ACC112 (cell line): ENCODE measurements at regions not wholly inside any gene's neighbourhood (a gene's known extent, or its start where the extent isn't known, plus 50 kb on each side); places are given as distances from the start of the nearest gene placed in this dataset.
"Not testable (repeated sequence)": the region's sequence is repeated elsewhere in the genome, so short reads cannot be mapped to it uniquely, and the experiment has no call there.

Experiments
- H2AFZ ChIP-seq: fragments of 200-600 bp; sonication (generic); one replicate; pipeline ENCODE4 v1.6.0; 2017; ENCODE audit warnings: antibody characterized with exemption, low read length; ENCODE audit not compliant: unreplicated experiment
- H3K27ac ChIP-seq: fragments of 200-600 bp; sonication (generic); 2 replicates; pipeline ENCODE4 v1.5.1; 2014; ENCODE audit warnings: low read depth, mild to moderate bottlenecking, antibody characterized with exemption, low read length, moderate library complexity
- H3K27me3 ChIP-seq: fragments of 200-600 bp; sonication (generic); 2 replicates; pipeline ENCODE4 v1.6.1; 2014; ENCODE audit warnings: mild to moderate bottlenecking, antibody characterized with exemption, low read length, moderate library complexity, mixed read lengths; ENCODE audit not compliant: insufficient read depth
- H3K36me3 ChIP-seq: fragments of 200-600 bp; sonication (generic); 2 replicates; pipeline ENCODE4 v1.6.1; 2016; ENCODE audit warnings: mild to moderate bottlenecking, antibody characterized with exemption, low read length, moderate library complexity, mixed read lengths; ENCODE audit not compliant: insufficient read depth
- H3K4me1 ChIP-seq: fragments of 200-600 bp; sonication (generic); one replicate; pipeline ENCODE4 v1.6.1; 2016; ENCODE audit warnings: low read length, mixed read lengths; ENCODE audit not compliant: insufficient read depth, unreplicated experiment, control insufficient read depth
- H3K4me3 ChIP-seq: fragments of 200-600 bp; sonication (generic); 2 replicates; pipeline ENCODE4 v1.5.1; 2014; ENCODE audit warnings: mild to moderate bottlenecking, low read depth, low read length
- H3K79me2 ChIP-seq: fragments of 200-600 bp; sonication (generic); one replicate; pipeline ENCODE4 v1.6.0; 2016; ENCODE audit warnings: low read length; ENCODE audit not compliant: control insufficient read depth, unreplicated experiment, insufficient read depth

DNA sequence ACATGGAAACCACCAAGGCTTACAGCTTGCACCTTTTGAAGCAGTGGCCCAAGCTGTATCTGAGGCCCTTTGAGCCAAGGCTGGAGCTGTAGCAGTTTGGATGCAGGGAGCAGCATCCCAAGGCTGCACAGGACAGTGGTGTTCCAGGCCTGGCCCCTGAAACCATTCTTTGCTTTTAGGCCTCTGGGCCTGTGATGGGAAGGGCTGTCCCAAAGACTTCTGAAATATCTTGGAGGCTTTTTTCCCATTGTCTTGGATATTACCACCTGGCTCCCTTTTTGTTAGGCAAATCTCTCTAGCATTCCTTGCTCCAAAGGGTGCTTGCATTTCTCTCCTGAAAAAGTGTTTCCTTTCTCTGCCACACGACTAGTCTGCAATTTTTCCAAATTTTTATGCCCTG is 302.8 kb upstream of the MDFIC2 start:
- peaks cover 43% of the 10 kb centered on the region for H3K27me3 ChIP-seq
- H3K4me1 ChIP-seq = no peaks in the 10 kb centered on the region
- H3K4me3 ChIP-seq = no peak overlapping the region
- H3K36me3 ChIP-seq = no peaks in the 10 kb centered on the region
- H3K27ac ChIP-seq = no peak overlapping the region
- no peak overlapping the region for H2AFZ ChIP-seq
- H3K79me2 ChIP-seq = no peaks in the 10 kb centered on the region

DNA sequence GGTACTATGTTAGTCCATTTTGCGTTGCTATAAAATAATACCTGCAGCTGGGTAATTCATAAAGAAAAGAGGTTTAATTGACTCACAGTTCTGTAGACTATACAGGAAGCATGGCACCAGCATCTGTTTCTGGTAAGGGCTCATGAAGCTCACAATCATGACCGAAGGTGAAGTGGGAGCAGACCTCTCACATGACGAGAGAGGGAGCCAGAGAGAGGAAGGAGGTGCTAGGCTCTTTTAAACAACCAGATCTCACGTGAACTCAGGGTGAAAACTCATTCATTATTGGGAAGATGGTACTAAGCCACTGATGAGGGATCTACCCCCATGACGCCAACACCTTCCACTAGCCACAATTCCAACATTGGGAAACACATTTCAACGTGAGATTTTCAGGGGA is 301.7 kb upstream of the MDFIC2 start:
- H3K79me2 ChIP-seq = no peaks in the 10 kb centered on the region
- H3K4me3 ChIP-seq = no peak overlapping the region
- H3K27me3 ChIP-seq = peaks cover 40% of the 10 kb centered on the region
- H3K4me1 ChIP-seq = no peaks in the 10 kb centered on the region
- H3K27ac ChIP-seq = no peak overlapping the region
- no peak overlapping the region for H2AFZ ChIP-seq
- H3K36me3 ChIP-seq = no peaks in the 10 kb centered on the region

DNA sequence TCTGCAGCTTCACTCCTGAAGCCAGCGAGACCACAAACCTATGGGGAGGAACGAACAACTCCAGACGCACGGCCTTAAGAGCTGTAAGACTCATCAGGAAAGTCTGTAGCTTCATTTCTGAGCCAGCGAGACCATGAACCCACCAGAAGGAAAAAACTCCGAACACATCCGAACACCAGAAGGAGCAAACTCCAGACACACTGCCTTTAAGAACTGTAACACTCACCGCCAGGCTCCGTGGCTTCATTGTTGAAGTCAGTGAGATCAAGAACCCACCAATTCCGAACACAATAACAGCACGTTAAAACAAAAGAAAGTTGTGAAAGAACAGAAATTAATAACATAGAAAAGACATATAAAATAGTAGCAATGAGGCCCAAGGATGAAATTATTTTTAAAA is 300.5 kb upstream of the MDFIC2 start:
- H3K36me3 ChIP-seq = no peaks in the 10 kb centered on the region
- no peak overlapping the region for H3K27ac ChIP-seq
- no peaks in the 10 kb centered on the region for H3K4me1 ChIP-seq
- H3K79me2 ChIP-seq = no peaks in the 10 kb centered on the region
- H2AFZ ChIP-seq = no peak overlapping the region
- no peak overlapping the region for H3K4me3 ChIP-seq
- H3K27me3 ChIP-seq = peaks cover 28% of the 10 kb centered on the region

DNA sequence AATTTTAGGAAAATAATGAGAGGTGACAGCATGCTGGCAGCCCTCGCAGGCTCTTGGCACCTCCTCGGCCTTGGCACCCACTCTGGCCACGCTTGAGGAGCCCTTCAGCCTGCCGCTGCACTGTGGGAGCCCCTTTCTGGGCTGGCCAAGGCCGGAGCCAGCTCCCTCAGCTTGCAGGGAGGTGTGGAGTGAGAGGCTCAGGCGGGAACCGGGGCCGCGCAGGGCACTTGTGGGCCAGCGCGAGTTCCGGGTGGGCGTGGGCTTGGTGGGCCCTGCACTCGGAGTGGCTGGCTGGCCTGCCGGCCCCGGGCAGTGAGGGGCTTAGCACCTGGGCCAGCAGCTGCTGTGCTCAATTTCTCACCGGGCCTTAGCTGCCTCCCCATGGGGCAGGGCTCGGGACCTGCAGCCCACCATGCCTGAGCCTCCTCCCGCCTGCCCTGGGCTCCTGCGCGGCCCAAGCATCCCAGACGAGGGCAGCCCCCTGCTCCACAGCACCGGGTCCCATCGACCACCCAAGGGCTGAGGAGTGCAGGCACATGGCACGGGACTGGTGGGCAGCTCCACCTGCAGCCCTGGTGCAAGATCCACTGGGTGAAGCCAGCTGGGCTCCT is 299.3 kb upstream of the MDFIC2 start:
- not testable (repeated sequence) for H3K36me3 ChIP-seq, H3K4me3 ChIP-seq, H2AFZ ChIP-seq, H3K4me1 ChIP-seq, H3K79me2 ChIP-seq, H3K27ac ChIP-seq
- H3K27me3 ChIP-seq = peaks cover 34% of the 10 kb centered on the region

DNA sequence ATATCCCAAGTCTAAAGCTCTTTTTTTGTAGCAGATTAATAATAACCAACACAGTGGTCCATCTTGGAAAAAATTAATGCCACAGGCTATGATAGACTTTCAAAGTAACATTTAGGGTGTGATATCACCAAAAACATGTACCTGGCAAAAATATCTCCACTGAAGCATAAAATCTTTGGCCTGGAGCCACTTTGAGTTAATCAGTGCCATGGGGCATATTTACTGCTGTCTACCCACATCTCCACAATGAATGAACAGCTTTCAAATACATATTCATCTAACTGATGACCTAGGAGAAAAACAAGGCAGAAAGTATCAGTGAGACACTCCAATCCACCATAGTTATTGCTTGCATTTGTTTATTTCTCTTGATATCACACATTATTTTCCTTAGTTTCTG is 296.0 kb upstream of the MDFIC2 start:
- Histone ChIP-seq H3K36me3 (no peaks in the 10 kb centered on the region), H2AFZ (no peak overlapping the region), H3K27me3 (peaks cover 41% of the 10 kb centered on the region), H3K4me1 (no peaks in the 10 kb centered on the region), H3K27ac (no peak overlapping the region), H3K79me2 (no peaks in the 10 kb centered on the region), H3K4me3 (no peak overlapping the region)

DNA sequence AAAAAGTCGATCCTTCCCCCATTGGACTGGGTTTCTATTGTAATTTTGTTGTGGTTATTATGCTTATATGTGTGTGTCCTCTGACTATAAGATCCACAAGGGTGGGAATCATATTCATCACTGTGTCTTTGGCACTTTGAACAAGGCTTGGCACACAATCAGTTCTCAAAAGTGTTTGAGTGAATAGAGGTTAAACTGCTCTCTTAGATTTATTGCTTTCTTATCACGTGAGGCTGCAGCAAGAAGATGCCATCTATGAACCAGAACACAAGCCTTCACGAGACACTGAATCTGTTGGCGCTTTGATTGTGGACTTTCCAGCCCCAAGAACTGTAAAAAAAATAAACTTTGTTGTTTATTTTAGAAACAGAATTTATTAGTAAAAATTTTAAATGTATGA is 295.0 kb upstream of the MDFIC2 start:
- peaks cover 49% of the 10 kb centered on the region for H3K27me3 ChIP-seq
- no peaks in the 10 kb centered on the region for H3K4me1 ChIP-seq
- H2AFZ ChIP-seq = no peak overlapping the region
- H3K27ac ChIP-seq = no peak overlapping the region
- no peaks in the 10 kb centered on the region for H3K36me3 ChIP-seq
- H3K79me2 ChIP-seq = no peaks in the 10 kb centered on the region
- no peak overlapping the region for H3K4me3 ChIP-seq

DNA sequence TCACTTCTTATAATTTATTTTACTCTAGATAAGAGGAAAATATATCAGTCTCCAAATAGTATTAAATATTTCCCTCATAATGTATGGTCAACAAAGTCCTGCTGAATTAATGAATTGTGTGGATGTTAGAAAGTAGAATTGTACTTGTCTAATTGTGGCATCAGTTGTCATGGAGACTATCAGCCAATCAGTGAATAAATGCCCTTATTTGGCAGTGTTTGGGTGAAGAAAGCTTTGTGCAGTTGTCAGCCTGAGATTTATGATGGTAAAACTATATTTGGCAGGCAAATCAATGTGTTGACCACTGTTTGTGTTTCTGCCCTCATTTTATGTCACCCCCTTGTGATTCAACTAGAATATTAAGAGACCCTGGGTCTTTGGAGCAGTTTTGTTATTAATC is 293.6 kb upstream of the MDFIC2 start:
- H3K79me2 ChIP-seq = no peaks in the 10 kb centered on the region
- H3K4me3 ChIP-seq = no peak overlapping the region
- no peaks in the 10 kb centered on the region for H3K36me3 ChIP-seq
- H3K4me1 ChIP-seq = no peaks in the 10 kb centered on the region
- no peak overlapping the region for H3K27ac ChIP-seq
- H3K27me3 ChIP-seq = peaks cover 54% of the 10 kb centered on the region
- H2AFZ ChIP-seq = no peak overlapping the region

DNA sequence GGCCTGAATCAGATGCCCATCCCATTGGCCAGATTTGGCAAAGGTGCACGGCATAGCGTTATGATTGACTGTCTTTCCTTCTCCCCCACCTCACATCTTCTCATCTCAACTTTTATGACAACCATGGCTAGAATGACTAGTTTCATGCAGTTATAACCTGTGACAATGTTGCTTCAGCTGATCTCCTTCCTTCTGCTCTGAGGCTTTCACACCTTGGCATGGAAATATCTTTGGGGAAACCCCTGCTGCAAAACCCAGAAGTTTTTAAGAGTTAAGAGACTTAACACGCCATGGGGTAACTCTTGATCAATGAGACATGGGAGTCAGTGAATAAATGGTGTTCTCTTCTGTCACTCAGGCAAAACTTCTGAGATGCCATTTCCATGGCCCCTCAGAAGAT is 290.7 kb upstream of the MDFIC2 start:
- Histone ChIP-seq H2AFZ (no peak overlapping the region), H3K4me1 (no peaks in the 10 kb centered on the region), H3K27me3 (peaks cover 59% of the 10 kb centered on the region), H3K4me3 (no peak overlapping the region), H3K27ac (no peak overlapping the region), H3K36me3 (no peaks in the 10 kb centered on the region), H3K79me2 (no peaks in the 10 kb centered on the region)

DNA sequence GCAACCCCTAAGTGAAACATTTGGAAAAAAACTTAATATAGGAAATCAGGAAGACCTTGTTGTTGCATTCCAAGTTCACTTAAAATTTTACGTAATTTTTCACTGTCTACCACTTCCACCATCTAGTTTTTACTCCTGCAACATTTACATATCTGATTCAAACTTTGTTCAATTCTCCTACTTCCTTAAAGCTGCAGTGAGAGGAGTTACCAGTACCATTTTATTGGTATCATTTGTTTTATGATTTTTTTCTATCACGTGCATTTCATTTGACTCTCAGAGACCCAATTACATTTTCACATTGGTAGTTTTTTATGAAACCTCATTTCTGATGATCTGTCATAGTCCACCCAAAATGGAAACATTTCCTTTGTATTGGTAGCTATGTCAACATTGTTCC is 284.9 kb upstream of the MDFIC2 start:
- no peaks in the 10 kb centered on the region for H3K79me2 ChIP-seq
- H3K4me3 ChIP-seq = no peak overlapping the region
- no peaks in the 10 kb centered on the region for H3K4me1 ChIP-seq
- no peaks in the 10 kb centered on the region for H3K36me3 ChIP-seq
- no peak overlapping the region for H3K27ac ChIP-seq
- H3K27me3 ChIP-seq = peaks cover 55% of the 10 kb centered on the region
- H2AFZ ChIP-seq = no peak overlapping the region

DNA sequence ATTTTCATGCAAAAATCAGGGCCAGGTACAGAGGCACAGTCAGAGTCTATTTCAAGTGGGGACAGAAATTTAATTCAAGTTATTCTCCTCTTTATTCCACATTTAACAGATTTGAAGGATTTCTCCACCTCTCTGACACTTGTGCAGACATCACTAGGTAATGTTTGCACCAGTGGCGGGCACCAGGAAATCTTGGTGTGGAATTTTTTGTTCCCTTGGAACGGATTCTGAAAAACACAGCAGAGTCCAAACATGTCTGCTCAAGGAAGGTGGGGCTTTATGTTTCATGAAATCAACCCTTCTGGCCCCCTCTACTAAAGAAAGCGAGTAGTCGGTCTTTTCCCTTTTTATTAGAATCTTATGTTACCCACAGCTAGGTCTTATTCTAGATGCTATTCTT is 271.2 kb upstream of the MDFIC2 start:
- Histone ChIP-seq H3K27me3 (peaks cover 57% of the 10 kb centered on the region), H3K4me1 (no peaks in the 10 kb centered on the region), H2AFZ (no peak overlapping the region), H3K79me2 (no peaks in the 10 kb centered on the region), H3K36me3 (no peaks in the 10 kb centered on the region), H3K27ac (no peak overlapping the region), H3K4me3 (no peak overlapping the region)

DNA sequence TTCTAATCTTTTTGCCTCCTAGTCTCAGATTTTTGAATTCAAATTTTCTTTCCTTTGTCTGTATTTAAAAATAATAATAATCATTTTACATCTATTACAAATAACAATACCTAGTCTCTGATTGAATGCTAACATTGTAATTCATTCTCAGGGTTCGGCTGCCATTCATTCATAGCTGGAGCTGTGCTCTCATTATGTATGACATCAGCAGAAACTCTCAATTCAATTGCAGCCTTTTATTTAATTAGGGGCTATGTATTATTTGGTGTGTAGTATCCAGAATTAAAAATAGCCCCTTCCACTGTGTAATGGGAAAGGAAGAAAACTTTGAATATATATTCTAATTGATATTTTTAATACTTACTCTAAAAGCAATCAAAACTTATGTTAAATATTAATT is 270.4 kb upstream of the MDFIC2 start:
- Histone ChIP-seq H3K4me1 (no peaks in the 10 kb centered on the region), H3K27ac (no peak overlapping the region), H3K27me3 (peaks cover 57% of the 10 kb centered on the region), H2AFZ (no peak overlapping the region), H3K4me3 (no peak overlapping the region), H3K36me3 (no peaks in the 10 kb centered on the region), H3K79me2 (no peaks in the 10 kb centered on the region)
